Activated CD8-positive, alpha-beta memory T cell treated with anti-CD3 and anti-CD28 coated beads for 36 hours (primary cell): ENCODE measurements at regions not wholly inside any gene's neighbourhood (a gene's known extent, or its start where the extent isn't known, plus 50 kb on each side); places are given as distances from the start of the nearest gene placed in this dataset.
"Not testable (repeated sequence)": the region's sequence is repeated elsewhere in the genome, so short reads cannot be mapped to it uniquely, and the experiment has no call there.

ENCODE experiments used
- CTCF ChIA-PET: fragments of 350-600 bp; sonication (Branson Sonifier 250); formaldehyde crosslinking; loops from one replicate; lab custom pipeline; 2021; ENCODE audit warnings: antibody characterized with exemption; lab: Charles Lee
- POLR2A ChIA-PET: fragments of 350-600 bp; sonication (Branson Sonifier 250); formaldehyde crosslinking; loops from one replicate; lab custom pipeline; 2021; ENCODE audit warnings: antibody characterized with exemption; lab: Charles Lee

DNA sequence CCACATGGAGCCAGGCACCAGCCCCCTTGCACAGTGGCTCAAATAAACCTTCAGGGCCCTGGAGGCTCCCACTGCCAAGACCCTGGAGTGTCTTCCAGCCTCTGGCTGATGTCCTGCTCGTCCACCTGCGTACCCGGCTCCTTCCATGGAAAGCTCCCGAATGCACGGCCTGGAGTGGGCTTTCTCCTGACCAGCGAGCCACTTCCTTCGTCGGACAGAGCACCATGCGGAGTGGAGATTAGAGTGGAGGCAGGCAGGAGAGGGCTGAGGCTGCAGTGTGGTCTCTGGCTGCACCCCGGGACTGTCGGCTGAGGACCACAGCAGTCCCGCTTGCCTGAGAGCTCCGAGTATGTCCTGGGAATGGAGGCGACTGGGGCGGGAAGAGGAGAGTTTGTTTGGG, 93.7 kb upstream of the SFSWAP start:
- CTCF ChIA-PET: no interaction called here

GRCh38 chr12:131617596-131618302, 93.1 kb upstream of the SFSWAP start:
- ChIA-PET POLR2A (no interaction called here), CTCF (no interaction called here)

More for the DNA sequence above, 93.7 kb upstream of the SFSWAP start:
- POLR2A ChIA-PET: no interaction called here

DNA sequence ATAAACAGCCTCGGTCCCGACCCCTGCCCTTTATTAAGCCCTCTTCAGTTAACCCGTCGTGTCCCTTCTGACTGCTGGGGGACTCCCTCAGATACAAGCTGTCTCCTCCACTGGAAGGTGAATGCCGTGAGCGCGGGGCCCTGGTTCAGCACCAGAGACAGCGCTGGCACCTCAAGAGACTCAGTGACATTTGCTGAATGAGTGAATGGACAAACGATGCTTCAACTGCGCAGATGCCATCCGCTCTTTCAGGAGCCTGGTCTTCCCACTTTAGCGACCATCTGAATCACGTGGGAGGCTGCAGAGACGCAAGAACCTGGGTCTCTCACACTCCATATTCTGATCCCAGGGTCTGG, 92.6 kb upstream of the SFSWAP start:
- ChIA-PET CTCF (no interaction called here), POLR2A (no interaction called here)

DNA sequence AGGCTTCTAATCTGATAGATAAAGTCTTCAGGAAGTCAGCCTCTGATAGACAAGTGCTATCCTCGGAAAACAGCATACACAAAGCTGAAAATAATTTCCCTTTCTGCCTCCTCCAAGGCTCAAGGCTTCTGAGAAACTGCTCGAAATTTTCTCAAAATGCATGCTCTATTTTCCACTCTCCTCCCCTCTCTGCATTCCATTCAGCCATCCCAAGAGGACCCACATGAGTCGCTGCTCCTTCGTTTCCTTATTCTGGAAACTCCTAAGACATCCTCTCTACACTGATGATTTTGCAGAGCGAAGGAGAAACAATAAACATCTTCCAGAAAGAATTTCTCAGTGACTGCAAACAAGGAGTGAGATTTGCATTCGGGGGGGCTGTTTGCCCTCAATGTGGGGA, 92.2 kb upstream of the SFSWAP start:
- POLR2A ChIA-PET: no interaction called here
- CTCF ChIA-PET: no interaction called here

DNA sequence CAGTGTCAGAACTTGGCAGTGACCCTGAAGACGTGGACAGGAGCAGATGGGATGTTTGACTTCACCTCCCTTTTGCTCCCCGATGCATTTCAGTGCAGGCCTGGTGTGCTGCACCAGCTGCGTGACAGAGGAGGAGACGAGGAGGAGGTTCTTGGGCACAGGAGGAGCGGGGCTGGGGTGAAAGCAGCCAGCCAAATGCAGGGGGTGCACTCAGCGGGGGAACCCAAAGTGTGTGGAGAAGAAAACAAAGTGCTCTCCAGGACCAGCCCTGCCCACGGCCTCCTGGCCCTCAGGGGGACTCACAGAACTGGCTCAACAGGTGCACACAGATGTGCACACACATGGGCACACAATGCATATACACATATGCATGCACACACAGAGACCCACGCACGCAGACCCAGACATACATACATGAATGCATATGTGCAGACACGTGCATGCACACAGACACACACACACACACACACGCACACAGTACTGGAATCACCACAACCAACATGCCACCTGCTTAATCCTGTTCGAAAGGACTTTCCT, 91.7 kb upstream of the SFSWAP start:
- ChIA-PET CTCF (no interaction called here), POLR2A (no interaction called here)

DNA sequence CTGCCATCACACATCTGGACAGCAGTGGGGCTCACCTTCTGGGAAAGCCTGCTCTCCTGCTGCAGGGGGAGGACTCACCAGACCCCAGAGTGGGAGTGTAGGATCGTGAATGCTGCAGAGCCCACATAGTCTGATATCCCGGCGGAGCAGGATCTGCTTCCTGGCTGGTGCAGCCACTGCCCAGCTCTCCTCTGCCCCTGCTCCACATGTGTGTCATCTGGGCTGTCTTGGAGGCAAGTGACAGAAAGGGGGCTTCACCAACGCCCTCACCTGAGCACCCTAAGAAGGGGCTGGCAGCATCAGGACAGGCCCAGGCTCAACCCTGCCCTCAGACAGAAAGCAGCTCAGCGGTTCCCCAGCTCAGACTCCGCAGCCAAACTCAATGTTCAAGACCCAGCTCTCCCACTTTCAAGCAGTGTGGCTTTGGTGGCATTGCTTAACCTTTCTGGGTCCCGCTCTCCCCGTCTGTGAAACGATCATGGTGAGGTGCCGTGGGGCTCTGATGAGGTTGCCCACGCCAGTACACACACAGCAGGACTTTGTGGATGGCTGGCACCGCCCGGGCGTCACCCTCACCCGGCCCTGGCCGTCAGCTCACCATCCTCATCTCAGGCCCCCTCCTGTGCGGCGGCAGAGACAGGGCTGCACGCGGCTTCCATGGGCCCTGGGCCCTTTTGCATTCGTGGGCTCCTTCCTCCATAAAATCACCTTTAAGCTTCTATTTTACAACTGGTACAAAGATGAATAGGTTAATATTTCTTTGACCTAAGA, 91.0 kb upstream of the SFSWAP start:
- ChIA-PET POLR2A (no interaction called here), CTCF (interaction anchor here (1.3 kb wide), 1 partner anchor 10 kb away, joined by 5 read pairs; no protein-coding TSS in a partner anchor)

DNA sequence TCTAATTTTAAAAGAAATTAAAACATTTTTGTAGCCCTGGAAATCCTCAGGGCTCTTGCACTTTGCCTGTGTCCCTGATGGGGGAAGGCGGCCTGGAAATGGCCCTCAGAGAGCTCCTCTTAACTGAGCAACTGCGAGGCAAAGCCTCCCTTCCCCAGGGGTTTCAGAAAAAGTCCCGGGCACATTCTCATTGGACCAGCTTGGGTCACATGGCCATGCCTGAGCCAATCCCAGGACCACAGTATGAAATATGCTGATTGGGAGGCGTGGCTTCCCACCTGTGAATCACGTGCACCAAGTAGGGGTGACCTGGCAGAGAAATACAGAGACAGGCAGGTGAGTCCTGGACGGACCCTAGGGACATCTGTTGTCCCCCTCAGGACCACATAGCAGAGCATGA, 90.4 kb upstream of the SFSWAP start:
- POLR2A ChIA-PET: no interaction called here

DNA sequence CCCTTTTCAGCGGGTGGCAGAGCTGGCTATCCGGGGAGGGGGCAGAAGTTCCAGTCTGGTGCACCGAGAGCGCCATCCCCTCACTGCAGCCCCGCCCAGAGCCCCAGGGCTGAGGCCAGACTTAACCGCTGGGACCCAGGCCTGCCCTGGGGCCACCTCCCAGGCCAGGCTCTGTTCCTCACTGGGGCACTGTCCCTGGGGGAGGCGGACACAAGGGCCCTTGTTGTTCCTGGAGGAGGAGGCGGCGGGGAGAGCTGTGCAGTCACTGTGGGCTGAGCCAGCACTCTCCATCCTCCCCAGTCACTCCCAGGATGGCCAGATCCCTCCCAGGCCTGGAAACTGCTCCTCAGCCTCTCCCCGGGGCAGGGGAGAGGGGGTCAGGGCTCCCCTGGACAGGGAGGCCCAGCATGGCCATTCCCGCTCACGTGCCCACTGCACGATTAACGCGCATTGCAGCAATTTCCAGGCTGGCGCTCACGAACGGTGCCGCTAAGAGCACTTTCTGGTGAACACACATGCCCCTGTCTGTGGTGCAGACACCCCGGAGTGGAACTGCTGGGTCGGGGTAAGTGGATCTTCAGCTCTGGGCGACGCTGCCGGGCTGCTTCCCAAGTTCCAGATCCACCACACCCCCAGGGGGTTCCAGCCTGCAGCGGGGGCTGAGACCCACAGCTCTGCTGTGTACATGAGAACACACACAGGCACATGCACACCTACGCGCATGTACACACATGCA, 89.8 kb upstream of the SFSWAP start:
- CTCF ChIA-PET: interaction anchor here (1.3 kb wide), 1 partner anchor 12 kb away, joined by 5 read pairs; no protein-coding TSS in a partner anchor
- POLR2A ChIA-PET: no interaction called here

More for the DNA sequence above, 90.4 kb upstream of the SFSWAP start:
- CTCF ChIA-PET: interaction anchor here (1.3 kb wide), 1 partner anchor 11 kb away, joined by 5 read pairs; no protein-coding TSS in a partner anchor

DNA sequence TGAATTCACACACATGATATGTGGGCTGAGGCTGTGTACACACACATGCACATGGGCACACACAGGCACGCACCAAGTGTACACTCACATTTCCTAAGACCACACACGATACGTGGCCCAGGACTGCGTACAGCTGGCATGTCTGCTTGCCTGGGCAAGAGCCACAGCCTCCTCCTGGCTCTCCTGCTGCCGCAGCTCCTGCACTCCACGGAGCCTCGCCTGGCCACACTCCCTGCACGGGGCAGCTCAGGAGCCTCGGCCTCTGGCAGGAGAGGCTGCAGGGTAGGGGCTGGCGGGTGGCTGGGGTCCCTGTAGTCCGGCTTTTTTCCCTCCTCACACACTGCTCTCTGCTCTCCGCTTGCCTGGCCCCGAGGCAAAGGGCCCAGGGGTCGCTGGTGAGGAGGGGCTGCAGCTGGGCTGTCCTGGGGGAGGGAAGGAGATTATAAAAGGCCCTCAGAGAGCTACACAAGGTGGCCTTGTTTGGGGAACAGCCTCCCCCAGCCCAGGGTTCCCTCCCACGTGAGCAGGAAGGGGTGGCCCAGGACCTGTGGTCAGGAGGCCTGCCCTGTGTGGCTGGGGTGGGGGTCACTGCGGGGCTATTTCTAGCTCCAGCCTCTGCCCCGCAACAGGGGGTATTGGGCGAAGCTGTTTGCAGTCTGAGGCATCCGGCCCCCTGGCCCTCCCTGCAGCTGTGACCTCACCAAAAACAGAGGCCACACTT, 89.0 kb upstream of the SFSWAP start:
- POLR2A ChIA-PET: no interaction called here
- CTCF ChIA-PET: no interaction called here

DNA sequence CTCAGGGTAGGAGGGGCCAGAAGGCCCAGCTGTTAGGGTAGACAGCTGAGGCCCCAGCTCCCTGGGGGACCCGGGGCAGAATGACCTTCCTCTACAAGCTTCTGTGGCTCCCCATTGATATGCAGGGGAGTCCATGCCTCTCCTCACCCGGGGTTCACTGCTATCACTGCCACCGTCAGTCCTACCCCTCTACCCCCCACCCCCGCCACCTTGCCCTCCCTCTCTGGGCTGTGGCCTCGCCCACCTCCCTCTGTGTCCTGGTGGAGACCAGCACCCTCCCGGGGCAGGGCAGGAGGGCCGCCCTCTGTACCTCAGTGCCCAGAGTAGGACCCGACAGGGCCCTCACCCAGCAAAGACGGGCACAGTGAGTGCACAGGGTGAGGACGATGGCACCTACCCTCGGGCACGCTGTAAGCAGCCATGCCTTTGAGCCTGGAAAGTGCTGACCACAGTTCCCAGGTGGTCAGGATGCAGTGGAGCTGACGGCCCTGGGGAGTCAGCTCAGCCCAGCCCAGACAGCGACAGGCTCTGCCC, 88.4 kb upstream of the SFSWAP start:
- POLR2A ChIA-PET: no interaction called here
- CTCF ChIA-PET: no interaction called here

- POLR2A ChIA-PET, CTCF ChIA-PET: not testable (repeated sequence)
Observed at GRCh38 chr12:131623404-131624368, 87.2 kb upstream of the SFSWAP start.

DNA sequence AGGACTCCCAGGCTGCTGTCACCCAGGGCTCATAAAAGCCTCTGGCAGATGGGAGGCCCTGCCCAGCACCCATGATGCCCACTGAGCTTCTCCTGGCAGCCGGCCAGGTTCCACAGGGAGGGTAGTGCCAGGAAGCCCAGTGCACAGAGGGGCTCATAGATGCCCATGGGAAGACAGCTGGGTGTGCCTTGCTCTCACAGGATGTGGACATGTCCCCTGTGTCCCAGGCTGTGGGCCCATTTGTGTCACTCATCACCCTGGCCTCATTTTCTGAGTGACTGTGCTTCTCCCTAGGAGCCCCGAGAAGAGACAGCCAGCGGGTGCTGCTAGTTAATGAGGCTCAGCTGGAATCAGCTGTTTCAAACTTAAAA, 86.5 kb upstream of the SFSWAP start:
- POLR2A ChIA-PET, CTCF ChIA-PET: not testable (repeated sequence)

GRCh38 chr12:131624756-131625501, 86.0 kb upstream of the SFSWAP start:
- POLR2A ChIA-PET, CTCF ChIA-PET: not testable (repeated sequence)

DNA sequence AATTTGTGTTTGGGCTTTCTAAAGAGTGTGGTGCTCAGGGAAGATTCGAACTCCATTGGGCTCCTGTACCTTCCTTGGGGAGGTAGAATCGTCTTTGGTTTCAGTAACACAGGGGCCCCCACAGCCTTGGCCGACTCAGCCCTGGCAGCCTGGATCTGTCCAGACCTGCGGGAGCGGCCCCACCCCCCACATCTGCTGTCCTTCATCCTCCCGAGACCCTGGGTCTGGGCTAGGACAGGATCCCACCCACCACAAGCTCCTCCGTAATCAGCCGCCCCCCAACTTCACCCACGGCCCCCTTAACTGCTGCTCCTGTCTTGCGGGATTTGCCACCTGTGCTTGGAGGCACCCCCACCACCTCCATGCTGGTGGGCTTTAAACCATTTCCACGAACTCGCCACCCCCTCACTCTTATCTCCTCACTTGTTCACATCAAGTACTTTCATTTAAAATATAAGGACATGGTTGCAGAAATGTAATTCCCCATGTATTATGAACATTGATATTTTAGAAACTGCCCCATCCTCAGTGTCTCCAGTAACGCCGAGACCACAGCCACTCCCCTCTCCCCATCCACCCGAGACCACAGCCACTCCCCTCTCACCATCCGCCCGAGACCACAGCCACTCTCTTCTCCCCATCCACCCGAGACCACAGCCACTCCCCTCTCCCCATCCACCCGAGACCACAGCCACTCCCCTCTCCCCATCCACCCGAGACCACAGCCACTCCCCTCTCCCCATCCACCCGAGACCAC, 84.7 kb upstream of the SFSWAP start:
- POLR2A ChIA-PET, CTCF ChIA-PET: not testable (repeated sequence)

GRCh38 chr12:131627151-131628022, 83.5 kb upstream of the SFSWAP start:
- POLR2A ChIA-PET, CTCF ChIA-PET: not testable (repeated sequence)
